ENCODE measurements at regions not wholly inside any gene's neighbourhood (a gene's known extent, or its start where the extent isn't known, plus 50 kb on each side); places are given as distances from the start of the nearest gene placed in this dataset.

GRCh38 chr9:15113288-15113687, 193.7 kb downstream of the TTC39B start:
- TF ChIP-seq CTCF (IDR thresholded peaks at IDR 0.05) (no peak), POLR2AphosphoS5 (IDR thresholded peaks at IDR 0.05) (no peak)

All from prostate gland (tissue), 2 donors.